GM18520 (cell line): ENCODE measurements at regions not wholly inside any gene's neighbourhood (a gene's known extent, or its start where the extent isn't known, plus 50 kb on each side); places are given as distances from the start of the nearest gene placed in this dataset.
"Not testable (repeated sequence)": the region's sequence is repeated elsewhere in the genome, so short reads cannot be mapped to it uniquely, and the experiment has no call there.

Experiments
- ATAC-seq: cut with Tn5 transposase; IDR thresholded peaks from one replicate; pipeline ENCODE4 v1.9.1; 2021; ENCODE audit not compliant: unreplicated experiment

DNA sequence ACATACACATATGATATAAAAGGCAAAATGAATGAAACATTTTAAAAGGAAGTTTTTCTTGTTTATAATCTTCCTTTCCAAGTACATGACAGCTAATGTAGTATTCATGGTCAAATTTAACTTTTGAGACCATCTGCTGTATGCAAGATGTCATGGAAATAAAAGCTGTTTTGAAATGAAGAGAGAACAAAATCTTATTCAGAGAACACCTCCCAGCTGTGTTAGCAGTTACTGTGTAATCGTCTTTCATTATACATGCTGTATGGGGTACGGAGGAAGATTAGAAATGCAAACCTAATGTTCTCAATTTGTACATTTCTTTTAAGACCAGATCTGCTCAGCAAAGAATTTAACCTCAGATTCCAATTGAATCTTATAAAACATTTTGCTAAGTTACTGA is 1182.3 kb downstream of the OTOL1 start:
- ATAC-seq: no peak

DNA sequence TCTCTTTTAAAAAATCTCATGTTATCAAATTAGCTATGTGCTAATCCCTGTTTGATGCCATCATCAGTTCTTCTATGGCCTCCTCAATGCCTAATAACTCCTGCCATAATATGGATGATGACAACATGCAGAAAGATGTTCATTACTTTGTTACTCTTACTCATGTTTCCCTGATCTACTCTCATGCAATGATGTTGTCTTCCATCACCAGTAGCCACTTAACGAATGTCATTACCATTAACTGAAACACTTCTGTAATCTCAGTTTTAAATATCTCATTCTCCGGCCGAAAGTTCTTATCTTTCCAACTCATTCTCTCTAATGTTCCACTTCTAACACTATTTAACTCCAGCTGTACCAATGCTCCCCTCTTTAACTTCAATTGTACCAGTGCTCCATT is 1187.7 kb downstream of the OTOL1 start:
- ATAC-seq: no peak

DNA sequence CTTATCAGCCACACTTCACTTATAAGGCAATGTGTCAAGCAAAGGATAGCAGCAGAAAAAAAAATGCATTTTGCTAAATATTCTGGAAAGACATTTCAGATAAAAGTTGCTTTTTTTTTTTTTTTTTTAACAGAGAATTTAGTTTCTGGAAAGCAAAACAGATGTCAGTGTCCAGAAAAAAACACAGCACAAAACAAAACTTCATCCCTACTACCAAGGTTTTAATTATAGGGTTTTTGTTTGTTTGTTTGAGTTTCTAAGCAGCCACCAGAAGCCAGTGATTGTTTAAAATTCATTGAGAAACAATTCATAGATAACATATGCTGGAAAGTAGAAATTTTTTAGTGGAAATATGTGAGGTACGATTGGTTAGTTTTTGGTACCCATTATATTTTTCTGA is 1202.7 kb downstream of the OTOL1 start:
- ATAC-seq: no peak

DNA sequence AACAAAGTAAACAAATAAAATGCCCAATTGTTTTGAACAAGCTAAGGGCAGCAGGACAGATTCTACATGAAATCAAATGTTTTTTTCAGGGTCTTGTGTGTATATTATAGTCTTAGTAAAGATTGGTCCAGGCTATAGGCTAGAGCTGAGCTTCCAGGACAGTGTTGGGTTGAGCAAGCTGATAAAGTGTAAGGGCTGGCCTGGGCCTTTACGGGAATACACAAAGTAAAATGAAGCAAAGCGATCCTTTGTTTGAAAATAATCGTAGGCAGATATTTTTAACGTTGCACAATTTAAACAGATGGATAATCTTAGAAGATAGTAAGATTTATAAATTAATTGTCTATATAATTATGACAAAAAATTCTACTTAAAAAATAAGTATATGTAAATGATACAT is 1204.6 kb downstream of the OTOL1 start:
- ATAC-seq: no peak

DNA sequence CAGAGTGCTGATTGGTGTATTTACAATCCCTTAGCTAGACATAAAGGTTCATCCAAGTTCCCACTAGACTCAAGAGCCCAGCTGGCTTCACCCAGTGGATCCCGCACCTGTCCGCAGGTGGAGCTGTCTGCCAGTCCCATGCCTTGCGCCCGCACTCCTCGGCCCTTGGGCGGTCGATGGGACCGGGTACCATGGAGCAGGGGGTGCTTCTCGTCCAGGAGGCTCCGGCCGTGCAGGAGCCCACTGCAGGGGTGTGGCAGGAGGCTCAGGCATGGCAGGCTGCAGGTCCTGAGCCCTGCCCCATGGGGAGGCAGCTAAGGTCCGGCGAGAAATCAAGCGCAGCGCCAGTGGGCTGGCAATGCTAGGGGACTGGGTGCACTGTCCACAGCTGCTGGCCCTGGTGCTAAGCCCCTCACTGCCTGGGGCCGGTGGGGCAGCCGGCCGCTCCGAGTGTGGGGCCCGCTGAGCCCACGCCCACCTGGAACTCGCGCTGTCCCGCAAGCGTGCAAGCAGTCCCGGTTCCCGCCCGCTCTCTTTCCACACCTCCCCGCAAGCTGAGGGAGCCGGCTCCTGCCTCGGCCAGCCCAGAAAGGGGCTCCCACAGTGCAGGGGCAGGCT is 1206.3 kb downstream of the OTOL1 start:
- no peak for ATAC-seq

DNA sequence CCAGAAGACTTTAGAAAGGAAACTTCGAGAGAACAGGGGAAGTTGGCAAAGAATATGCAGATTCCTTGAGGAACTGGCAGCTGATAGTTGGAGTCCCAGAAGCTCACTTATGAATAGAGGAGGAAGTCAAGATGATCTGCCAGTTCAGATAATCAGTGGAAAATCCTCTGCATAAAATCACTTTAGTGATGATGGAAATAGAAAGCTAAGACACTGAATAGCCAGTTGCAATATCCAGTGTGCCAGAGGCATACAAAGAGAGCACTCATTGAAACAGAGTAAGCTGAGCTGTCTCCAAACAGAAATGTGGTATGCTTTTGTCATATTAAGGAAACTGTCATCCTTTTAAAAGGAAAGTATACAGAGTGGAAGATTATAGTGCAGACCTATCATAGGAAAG is 1207.6 kb downstream of the OTOL1 start:
- no peak for ATAC-seq

DNA sequence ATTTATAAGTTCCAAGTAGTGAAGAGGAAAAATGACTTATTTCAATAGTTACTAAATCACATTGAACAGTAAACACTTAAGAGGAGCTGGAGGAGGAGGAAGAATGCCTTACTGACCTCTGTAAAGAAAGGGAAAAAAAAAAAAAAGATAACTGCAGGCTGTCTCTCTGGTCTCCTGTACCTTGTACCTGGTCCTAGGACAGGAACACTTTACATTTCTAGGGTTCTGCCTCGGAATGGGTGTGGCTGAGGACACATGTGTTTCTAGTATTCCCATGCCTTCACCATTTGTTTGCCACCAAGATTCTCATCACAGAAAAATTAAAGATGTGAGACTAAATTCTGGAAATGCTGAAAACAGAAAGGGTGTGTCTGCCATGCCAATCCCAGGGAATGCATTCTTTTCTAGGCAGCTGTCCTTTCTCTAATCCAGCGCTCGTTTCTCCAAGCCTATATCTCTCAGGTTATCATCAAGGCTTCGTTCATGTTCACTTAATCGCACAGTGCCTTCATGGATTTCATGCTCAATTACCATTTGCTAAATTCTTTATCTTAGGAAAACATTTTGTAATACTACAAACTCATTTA is 1208.3 kb downstream of the OTOL1 start:
- no peak for ATAC-seq

DNA sequence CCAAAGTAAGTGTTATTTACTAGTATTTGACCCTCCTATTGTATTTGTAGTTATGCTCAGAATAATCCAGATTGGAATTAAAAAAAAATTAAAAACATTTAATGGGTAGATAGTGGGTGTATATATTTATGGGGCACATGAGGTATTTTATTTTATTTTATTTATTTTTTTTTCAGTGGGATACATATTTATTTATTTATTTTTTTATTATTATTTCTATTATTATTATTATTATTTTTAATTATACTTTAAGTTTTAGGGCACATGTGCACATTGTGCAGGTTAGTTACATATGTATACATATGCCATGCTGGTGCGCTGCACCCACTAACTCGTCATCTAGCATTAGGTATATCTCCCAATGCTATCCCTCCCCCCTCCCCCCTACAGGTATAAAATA is 1211.8 kb downstream of the OTOL1 start:
- not testable (repeated sequence) for ATAC-seq

DNA sequence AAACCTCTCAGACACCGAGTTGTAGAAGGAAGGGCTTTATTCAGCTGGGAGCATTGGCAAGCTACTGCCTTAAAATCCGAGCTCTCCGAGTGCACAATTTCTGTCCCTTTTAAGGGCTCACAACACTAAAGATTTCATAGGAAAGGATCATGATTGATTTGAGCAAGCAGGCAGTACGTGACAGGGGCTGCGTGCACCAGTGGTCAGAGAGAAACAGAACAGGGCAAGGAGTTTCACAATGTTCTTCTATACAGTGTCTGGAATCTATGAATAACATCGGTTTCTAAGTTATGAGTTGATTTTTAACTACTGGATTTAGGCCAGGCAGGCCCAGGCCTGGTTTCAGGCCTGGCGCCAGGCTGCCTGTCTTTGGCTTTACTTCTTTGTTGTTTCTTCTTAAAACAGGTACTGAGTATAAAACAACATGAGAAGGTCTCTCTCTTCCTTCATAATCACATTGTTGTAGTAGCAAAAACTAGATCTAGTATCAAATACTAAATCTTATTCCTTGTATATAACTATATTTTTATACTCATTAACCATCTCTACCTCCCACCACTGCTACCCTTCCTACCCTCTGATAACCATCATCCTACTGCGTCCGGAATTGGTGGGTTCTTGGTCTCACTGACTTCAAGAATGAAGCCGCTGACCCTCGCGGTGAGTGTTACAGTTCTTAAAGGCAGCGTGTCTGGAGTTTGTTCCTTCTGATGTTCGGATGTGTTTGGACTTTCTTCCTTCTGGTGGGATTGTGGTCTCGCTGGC is 1212.5 kb downstream of the OTOL1 start:
- not testable (repeated sequence) for ATAC-seq

DNA sequence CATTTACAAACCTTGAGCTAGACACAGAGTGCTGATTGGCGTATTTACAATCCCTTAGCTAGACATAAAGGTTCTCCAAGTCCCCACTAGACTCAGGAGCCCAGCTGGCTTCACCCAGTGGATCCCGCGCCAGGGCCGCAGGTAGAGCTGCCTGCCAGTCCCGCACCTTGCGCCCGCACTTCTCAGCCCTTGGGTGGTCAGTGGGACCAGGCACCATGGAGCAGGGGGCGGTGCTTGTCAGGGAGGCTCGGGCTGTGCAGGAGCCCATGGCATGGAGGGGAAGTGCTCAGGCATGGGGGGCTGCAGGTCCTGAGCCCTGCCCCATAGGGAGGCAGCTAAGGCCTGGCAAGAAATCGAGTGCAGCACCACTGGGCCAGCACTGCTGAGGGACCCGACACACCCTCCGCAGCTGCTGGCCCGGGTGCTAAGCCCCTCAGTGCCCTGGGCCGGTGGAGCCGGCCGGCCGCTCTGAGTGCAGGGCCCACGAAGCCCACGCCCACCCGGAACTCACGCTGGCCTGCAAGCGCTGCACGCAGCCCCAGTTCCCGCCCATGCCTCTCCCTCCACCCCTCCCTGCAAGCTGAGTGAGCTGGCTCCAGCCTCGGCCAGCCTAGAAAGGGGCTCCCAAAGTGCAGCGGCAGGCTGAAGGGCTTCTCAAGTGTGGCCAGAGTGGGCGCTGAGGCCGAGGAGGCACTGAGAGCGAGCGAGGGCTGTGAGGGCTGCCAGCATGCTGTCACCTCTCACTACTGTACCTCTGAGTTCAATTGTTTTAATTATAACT is 1213.9 kb downstream of the OTOL1 start:
- no peak for ATAC-seq

DNA sequence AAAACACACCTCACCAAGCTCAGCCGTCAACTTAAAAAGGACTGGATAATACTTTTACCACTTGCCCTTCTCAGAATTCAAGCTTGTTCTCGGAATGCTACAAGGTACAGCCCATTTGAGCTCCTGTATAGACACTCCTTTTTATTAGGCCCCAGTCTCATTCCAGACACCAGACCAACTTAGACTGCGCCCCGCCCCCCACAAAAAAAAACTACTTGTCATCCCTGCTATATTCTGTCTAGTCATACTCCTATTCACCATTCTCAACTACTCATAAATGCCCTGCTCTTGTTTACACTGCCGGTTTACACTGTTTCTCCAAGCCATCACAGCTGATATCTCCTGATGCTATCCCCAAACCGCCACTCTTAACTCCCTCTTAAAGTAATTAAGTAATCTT is 1220.5 kb downstream of the OTOL1 start:
- not testable (repeated sequence) for ATAC-seq

DNA sequence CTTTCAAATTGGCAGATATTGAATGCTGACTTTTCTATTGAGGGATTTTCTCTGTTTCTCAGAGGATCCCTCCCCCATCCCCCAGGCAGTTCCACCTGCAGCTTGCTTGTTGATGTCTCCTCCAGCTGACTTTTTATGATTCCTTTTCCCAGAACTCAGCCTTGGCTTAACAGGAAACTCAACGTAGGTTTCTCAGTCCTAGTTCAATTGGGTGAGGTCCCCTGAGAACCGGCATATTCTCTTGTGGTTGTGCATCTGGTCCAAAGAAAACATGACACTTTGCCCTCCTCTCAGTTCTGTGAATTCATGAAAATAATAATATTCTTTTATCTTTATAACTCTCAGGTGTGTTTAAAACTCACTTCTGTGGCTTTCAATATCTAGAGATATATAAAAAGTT is 1222.1 kb downstream of the OTOL1 start:
- no peak for ATAC-seq

DNA sequence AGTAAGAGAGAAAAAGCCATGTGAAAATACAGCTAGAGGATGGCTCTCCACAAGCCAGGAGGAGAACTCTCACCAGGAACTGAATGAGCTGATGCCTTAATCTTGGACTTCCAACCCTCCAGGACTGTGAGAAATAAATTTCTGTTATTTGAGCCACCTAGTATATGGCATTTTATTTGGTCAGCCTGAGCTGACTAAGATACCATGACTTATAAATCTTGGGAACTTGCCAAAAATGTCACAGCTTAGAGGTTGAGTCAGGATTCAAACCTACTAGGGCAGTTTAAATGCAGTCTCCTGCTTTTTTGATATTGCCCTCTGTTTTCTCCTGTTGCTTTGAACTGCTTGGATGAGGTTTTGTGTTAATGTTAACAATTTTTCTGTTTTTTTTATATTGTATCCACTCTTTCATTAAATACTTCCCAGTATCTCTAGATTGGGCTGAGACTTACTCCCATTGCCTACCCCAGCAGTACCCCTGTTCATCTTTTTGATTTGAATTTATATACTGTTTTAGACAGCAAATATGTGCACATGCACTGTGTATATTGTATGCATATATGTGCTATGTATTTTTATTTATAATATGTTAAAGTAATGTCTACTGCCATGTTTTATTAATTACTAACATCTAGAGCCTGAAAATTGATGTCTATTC is 1223.2 kb downstream of the OTOL1 start:
- no peak for ATAC-seq

DNA sequence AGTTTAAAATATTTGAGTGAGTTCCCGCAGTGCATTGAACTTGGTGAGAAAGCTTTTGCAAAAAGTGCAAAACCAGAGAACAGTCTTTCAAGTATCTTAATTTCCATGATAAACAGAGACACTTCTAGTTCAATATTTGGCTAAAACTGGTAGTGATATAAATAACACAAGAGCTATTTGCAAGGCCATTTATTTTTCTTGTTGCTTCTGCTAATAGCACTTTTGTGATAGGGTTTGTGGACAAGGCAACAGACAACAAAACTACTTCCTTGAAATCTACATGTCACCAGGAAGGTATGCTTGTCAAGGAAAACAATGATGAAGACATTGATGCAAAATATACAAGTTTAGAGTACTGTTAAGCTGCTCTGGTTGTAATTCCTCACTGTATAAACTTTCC is 1225.1 kb downstream of the OTOL1 start:
- ATAC-seq: no peak

DNA sequence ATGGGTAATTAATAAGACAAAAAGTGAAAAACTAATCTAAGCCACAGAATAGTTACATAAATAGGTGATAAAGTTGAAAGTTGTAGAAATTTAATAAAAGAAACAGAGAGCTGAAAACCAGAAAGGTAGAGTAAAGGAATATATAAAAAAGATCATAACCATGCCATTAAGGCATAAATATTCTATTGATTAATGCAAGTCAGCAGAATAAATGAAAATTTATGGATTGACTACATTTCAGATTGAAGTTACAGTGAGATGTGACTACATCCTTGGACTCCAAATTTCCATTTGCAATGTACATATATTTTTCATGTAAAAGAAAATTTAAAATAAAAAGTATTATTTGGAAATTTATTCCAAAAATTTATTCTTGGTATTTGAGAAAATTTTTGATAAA is 1225.7 kb downstream of the OTOL1 start:
- no peak for ATAC-seq

DNA sequence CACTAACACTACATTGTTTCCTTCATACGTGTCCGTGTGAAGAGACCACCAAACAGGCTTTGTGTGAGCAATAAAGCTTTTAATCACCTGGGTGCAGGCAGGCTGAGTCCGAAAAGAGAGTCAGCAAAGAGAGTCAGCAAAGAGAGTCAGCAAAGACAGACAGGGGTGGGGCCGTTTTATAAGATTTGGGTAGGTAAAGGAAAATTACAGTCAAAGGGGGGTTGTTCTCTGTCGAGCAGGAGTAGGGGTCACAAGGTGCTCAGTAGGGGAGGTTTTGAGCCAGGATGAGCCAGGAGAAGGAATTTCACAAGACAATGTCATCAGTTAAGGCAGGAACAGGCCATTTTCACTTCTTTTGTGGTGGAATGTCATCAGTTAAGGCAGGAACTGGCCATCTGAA is 1226.2 kb downstream of the OTOL1 start:
- ATAC-seq: not testable (repeated sequence)

DNA sequence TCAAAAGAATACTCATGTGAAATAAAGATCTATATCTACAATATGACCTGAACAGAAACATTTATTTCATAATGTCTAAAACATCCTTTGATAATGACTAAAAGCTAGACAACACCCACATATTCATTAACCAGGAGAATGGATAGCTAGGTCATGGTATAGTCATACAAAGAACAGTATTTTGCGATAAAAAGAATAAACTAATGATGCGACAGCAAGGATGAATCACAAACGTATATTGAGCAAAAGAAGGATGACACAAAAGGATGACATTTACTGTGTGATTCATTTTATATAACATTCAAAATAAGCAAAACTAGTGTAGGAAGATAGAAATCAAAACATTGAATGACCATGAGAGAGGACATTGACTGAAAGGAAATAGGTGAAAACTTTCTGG is 1233.1 kb downstream of the OTOL1 start:
- no peak for ATAC-seq

DNA sequence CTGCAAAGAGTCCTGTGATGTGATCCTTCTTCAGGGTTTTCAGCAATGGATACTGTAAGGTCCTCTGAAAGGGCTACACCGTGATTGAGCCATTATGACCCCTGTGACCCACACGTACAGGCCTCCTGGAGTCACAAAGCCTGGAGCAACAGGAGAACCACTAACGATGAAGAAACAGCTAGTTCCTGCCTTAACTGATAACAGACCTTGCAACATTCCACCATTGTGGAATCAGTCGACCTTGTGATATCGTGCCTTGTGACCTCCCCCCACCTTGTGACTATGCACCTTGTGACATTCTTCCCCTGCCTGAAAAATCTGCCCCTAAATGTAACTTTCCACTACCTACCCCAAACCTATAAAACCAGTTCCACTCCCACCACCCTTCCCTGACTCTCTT is 1235.4 kb downstream of the OTOL1 start:
- not testable (repeated sequence) for ATAC-seq

DNA sequence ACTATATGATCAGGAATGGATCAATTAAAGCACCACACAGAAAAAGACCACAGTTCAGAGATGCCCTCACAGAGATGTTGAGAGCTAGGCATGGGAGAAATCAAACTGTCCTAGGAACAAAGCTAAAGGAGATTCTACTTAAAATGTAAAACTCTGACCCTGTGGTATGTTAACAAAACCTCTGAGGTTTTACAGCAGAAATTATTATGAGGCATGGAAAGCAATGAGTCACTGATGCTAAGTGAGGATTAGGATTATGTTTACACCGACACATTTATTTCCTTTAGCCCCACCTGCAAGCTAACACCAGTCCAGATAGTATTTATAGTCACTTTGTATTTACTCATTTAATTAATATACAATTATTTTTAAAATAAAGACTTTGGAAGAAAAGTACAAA is 1242.2 kb downstream of the OTOL1 start:
- ATAC-seq: no peak

DNA sequence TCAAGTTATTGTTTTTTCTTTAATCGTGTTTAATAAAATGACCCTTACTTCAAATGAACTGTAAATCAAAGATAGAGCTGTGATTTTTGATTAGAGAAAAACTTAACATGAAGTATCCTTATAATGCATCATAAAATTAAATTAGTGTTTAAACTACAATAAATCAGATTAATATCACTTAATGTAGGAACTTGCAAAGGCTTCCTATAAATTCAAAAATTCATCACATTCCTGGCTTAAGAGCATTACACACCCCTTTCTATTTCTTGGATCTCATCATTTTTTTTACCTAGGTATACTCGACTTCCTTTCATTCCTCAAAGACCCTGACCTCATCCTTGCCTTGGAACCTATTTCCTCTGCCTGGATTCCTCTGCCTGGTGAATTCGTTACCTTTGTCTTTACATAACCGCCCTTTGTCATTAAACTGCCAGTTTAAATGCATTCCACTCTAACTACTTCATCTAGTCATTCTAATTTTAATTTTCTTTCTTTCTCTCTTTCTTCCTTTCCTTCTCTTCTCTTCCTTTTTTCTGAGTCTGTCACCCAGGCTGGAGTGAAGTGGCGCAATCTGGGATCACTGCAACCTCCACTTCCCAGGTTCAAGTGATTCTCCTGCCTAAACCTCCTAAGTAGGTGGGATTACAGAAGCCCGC is 1244.5 kb downstream of the OTOL1 start:
- ATAC-seq: no peak
